PC-3 (cell line): ENCODE measurements at regions not wholly inside any gene's neighbourhood (a gene's known extent, or its start where the extent isn't known, plus 50 kb on each side); places are given as distances from the start of the nearest gene placed in this dataset.

Experiments
- EZH2 ChIP-seq: fragments of 300-600 bp; sonication (generic); IDR thresholded peaks from one replicate; pipeline ENCODE4 v1.6.1; 2017; ENCODE audit warnings: antibody characterized with exemption, mild to moderate bottlenecking, low read length; ENCODE audit not compliant: unreplicated experiment
- EZH2phosphoT487 ChIP-seq: fragments of 300-600 bp; sonication (generic); IDR thresholded peaks from 2 replicates; pipeline ENCODE4 v1.6.1; 2018; ENCODE audit warnings: mild to moderate bottlenecking, antibody characterized with exemption, low read length, borderline replicate concordance
- TF ChIP-seq, protein P1 (sequence below): fragments of 300-600 bp; sonication (generic); conservative IDR thresholded peaks from 2 replicates; pipeline ENCODE4 v1.5.1; 2017; ENCODE audit warnings: antibody characterized with exemption, low read depth, mild to moderate bottlenecking, low read length

- TF ChIP-seq, protein P1, sequence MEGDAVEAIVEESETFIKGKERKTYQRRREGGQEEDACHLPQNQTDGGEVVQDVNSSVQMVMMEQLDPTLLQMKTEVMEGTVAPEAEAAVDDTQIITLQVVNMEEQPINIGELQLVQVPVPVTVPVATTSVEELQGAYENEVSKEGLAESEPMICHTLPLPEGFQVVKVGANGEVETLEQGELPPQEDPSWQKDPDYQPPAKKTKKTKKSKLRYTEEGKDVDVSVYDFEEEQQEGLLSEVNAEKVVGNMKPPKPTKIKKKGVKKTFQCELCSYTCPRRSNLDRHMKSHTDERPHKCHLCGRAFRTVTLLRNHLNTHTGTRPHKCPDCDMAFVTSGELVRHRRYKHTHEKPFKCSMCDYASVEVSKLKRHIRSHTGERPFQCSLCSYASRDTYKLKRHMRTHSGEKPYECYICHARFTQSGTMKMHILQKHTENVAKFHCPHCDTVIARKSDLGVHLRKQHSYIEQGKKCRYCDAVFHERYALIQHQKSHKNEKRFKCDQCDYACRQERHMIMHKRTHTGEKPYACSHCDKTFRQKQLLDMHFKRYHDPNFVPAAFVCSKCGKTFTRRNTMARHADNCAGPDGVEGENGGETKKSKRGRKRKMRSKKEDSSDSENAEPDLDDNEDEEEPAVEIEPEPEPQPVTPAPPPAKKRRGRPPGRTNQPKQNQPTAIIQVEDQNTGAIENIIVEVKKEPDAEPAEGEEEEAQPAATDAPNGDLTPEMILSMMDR: no peak
- no peak for TF ChIP-seq EZH2phosphoT487
- no peak for TF ChIP-seq EZH2
Measured at GRCh38 chr6:141744971-141745370, 387.8 kb upstream of the GJE1 start.
